Testis (tissue), 2 donors: ENCODE measurements at regions not wholly inside any gene's neighbourhood (a gene's known extent, or its start where the extent isn't known, plus 50 kb on each side); places are given as distances from the start of the nearest gene placed in this dataset.

Experiments
- DNase-seq: peaks from one replicate; pipeline ENCODE4 v3.0.0-alpha.2; 2019
- H3K27ac ChIP-seq, 2 donors: fragments of 200-600 bp; sonication (generic); one replicate each; pipeline ENCODE4 v1.5.1; 2019
- H3K27me3 ChIP-seq: fragments of 200-600 bp; sonication (generic); one replicate; pipeline ENCODE4 v1.5.1; 2019
- H3K36me3 ChIP-seq: fragments of 200-600 bp; sonication (generic); one replicate; pipeline ENCODE4 v1.5.1; 2017; ENCODE audit warnings: low read depth; ENCODE audit errors: missing control alignments
- H3K4me1 ChIP-seq: fragments of 200-600 bp; sonication (generic); one replicate; pipeline ENCODE4 v1.5.1; 2019
- H3K4me3 ChIP-seq, 2 donors: fragments of 200-600 bp; sonication (generic); one replicate each; pipeline ENCODE4 v1.5.1; 2017 to 2019
- H3K9me3 ChIP-seq: fragments of 200-600 bp; sonication (generic); one replicate; pipeline ENCODE4 v1.5.1; 2017
- POLR2A ChIP-seq: fragments of 450-650 bp; IDR thresholded peaks from one replicate; pipeline ENCODE4 v1.6.1; 2017; ENCODE audit warnings: antibody characterized with exemption, mild to moderate bottlenecking, moderate library complexity
- WGBS, 2 donors: methylation state at CpG; one replicate each; pipeline ENCODE4 v1.1.5; 2018; 5-methylcytosine and 5-hydroxymethylcytosine counted together
- intact Hi-C: fragments of 100-400 bp; cut with DNase I; formaldehyde crosslinking; loops from one replicate; pipeline ENCODE4 v1.15.1; 2023; ENCODE audit warnings: low total_unique reads
- TF ChIP-seq, protein P1 (sequence below), 3 experiments: fragments of 450-650 bp in 2 of 3; fragments of 200-600 bp in 1 of 3; sonication (generic) in 1 of 3; IDR thresholded peaks; one replicate each; pipeline ENCODE4 v1.5.1; 2016 to 2019; ENCODE audit warnings: antibody characterized with exemption in 3 of 3, mild to moderate bottlenecking in 2 of 3, moderate library complexity in 1 of 3

DNA sequence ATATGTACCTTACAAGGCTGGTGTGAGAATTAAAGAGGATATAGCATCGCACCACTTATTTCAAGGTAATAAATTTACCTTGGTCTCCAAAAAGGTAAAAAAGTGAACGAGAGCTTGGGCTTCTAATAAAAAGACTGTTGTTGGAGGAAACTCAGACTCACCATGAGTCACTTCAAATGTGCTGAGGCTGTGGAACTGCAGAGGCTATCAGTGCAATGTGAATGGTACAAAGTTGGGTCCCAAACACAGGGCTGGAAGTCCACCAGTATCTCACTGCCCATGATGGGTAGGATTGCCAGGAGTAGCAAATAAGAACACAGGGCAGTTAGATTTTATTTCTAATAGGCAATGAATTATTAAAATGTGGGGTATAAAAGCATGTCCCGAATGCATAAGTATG, 200.6 kb downstream of the MAFB start:
- TF ChIP-seq, protein P1, sequence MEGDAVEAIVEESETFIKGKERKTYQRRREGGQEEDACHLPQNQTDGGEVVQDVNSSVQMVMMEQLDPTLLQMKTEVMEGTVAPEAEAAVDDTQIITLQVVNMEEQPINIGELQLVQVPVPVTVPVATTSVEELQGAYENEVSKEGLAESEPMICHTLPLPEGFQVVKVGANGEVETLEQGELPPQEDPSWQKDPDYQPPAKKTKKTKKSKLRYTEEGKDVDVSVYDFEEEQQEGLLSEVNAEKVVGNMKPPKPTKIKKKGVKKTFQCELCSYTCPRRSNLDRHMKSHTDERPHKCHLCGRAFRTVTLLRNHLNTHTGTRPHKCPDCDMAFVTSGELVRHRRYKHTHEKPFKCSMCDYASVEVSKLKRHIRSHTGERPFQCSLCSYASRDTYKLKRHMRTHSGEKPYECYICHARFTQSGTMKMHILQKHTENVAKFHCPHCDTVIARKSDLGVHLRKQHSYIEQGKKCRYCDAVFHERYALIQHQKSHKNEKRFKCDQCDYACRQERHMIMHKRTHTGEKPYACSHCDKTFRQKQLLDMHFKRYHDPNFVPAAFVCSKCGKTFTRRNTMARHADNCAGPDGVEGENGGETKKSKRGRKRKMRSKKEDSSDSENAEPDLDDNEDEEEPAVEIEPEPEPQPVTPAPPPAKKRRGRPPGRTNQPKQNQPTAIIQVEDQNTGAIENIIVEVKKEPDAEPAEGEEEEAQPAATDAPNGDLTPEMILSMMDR (IDR thresholded peaks at IDR 0.05): no peak
- no peak for TF ChIP-seq POLR2A
- WGBS, 2 donors: 87 to 91% methylated on average over 3 of the region's 3 CpGs
- H3K4me1 ChIP-seq: no peaks in the 10 kb centered on the region
- DNase-seq: no peak
- no peak overlapping the region for H3K27ac ChIP-seq
- H3K27me3 ChIP-seq: no peaks in the 10 kb centered on the region
- H3K4me3 ChIP-seq: no peak overlapping the region
- intact Hi-C loops: no loop called here
- no peaks in the 10 kb centered on the region for H3K9me3 ChIP-seq
- H3K36me3 ChIP-seq: no peaks in the 10 kb centered on the region

DNA sequence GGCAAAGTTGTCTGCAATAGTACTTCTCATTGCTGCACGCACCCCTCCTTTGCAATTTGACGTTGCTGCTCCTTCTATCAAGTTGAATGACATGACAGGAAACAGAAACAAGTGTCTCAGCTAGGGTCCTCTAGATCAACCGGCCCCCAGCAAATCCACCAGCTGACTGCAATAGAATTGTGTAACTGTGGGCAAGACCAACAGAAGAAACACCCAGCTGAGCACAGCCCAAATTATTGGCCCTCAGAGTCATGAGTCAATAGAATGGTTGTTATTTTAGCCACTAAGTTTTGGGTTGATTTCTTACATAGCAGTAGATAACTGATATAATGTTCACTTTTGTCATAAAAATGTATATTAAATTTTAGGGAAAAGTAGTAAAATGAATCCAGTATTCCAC, 202.7 kb downstream of the MAFB start:
- 94 to 95% methylated on average over 3 of the region's 3 CpGs for WGBS, 2 donors

DNA sequence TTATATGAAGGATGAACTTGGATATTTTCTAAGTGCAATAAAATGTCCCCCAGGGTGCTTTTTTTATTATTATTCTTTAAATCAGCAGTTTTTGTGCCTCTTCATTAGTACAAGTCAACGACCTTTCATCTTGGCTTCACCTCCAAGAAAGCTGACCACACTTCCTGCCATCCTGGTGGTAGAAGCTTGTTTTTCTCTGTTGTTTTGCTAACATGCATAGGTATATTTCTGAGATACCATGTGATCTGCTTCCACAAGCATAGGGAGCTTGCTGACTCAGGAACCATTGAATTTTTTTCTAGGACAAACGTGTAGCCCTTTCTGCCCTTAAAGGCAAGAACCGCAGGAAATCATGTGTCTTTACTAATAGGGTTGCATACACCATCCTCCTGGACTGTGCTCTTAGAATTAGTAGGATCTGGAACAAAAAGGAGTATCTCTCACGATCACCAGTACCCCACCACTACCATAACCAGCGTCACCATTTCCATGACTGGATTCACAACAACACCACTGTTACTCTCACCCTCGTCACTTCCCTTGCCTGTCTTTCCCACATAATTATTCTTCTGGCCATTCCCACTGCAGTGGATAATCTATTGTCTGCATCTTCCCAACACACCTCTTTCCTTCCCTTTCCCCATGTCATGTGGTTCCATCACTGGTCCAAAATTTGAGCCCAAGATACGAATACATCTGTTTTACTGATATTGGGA, 207.1 kb downstream of the MAFB start:
- H3K4me1 ChIP-seq: peaks cover 3% of the 10 kb centered on the region
- TF ChIP-seq POLR2A: no peak
- TF ChIP-seq, protein P1 (IDR thresholded peaks at IDR 0.05): no peak
- H3K4me3 ChIP-seq: no peak overlapping the region
- H3K36me3 ChIP-seq: no peaks in the 10 kb centered on the region
- H3K27ac ChIP-seq: no peak overlapping the region
- no peaks in the 10 kb centered on the region for H3K9me3 ChIP-seq
- no peaks in the 10 kb centered on the region for H3K27me3 ChIP-seq
- WGBS, 2 donors: 82 to 87% methylated on average over 7 of the region's 7 CpGs
- no peak for DNase-seq
- intact Hi-C loops: no loop called here

More for the DNA sequence above, 202.7 kb downstream of the MAFB start:
- no peaks in the 10 kb centered on the region for H3K36me3 ChIP-seq
- DNase-seq: no peak
- no peak for TF ChIP-seq POLR2A
- TF ChIP-seq, protein P1 (IDR thresholded peaks at IDR 0.05): no peak
- no peaks in the 10 kb centered on the region for H3K27me3 ChIP-seq
- no peak overlapping the region for H3K4me3 ChIP-seq
- H3K9me3 ChIP-seq: no peaks in the 10 kb centered on the region
- intact Hi-C loops: no loop called here
- no peak overlapping the region for H3K27ac ChIP-seq
- no peaks in the 10 kb centered on the region for H3K4me1 ChIP-seq

DNA sequence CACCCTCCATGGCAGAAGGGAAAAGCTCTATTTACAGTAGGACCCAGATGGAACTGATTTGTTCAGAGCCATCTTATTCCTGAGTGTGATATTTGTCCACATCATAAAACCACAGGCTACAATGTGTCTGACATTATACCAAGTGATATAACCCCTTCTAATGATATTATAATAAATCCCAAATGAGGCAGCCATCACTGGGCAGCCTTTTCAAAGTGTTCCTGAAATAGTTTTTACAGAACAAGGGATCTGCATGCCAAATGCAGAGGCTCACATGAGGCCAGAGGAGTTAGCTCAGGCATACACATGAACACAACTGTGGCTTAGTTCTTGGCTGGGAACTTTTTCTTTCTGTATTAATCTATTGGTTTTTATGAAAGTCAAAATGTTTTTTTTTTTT, 207.7 kb downstream of the MAFB start:
- H3K27me3 ChIP-seq: no peaks in the 10 kb centered on the region
- TF ChIP-seq, protein P1 (IDR thresholded peaks at IDR 0.05): no peak
- no peak for TF ChIP-seq POLR2A
- no peaks in the 10 kb centered on the region for H3K9me3 ChIP-seq
- DNase-seq: peak; percentile 23
- no peak overlapping the region for H3K4me3 ChIP-seq
- H3K27ac ChIP-seq: no peak overlapping the region
- H3K36me3 ChIP-seq: no peaks in the 10 kb centered on the region
- H3K4me1 ChIP-seq: peaks cover 3% of the 10 kb centered on the region
- intact Hi-C loops: no loop called here

DNA sequence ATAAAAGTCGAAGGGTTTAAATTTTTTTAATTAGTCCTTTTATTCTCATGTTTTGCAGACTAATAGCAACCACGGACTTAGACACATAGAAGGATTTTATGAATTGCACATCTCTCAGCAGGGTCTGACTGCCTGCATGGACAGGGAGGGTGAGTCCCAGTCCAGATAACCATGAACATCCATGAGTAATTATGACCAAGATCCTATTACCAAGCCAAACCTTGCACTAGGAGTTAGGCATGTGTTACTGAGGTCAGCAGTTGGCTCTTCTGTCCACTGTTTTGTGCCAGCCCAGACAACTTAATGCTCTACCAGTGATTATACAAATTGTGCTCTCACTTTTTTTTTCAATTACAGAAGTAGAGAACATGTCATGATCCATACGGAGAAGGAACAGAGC, 211.2 kb downstream of the MAFB start:
- no peaks in the 10 kb centered on the region for H3K36me3 ChIP-seq

More for the DNA sequence above, 211.2 kb downstream of the MAFB start:
- Histone ChIP-seq H3K27me3 (no peaks in the 10 kb centered on the region), H3K9me3 (no peaks in the 10 kb centered on the region), H3K4me3 (no peak overlapping the region), H3K4me1 (peaks cover 3% of the 10 kb centered on the region), H3K27ac (no peak overlapping the region)
- 50 to 67% methylated on average over 3 of the region's 3 CpGs for WGBS, 2 donors
- TF ChIP-seq, protein P1 (IDR thresholded peaks at IDR 0.05): no peak
- no peak for TF ChIP-seq POLR2A
- intact Hi-C loops: no loop called here
- no peak for DNase-seq
